GM12891 (cell line): ENCODE measurements at regions not wholly inside any gene's neighbourhood (a gene's known extent, or its start where the extent isn't known, plus 50 kb on each side); places are given as distances from the start of the nearest gene placed in this dataset.

ENCODE experiments used
- POLR2A ChIP-seq: IDR thresholded peaks from 2 replicates; pipeline ENCODE4 v1.6.1; 2011; ENCODE audit warnings: low read depth, low read length, control low read depth
- SPI1 ChIP-seq: IDR thresholded peaks from 2 replicates; pipeline ENCODE4 v1.6.1; 2011; ENCODE audit warnings: low read depth, low read length, control low read depth
- TAF1 ChIP-seq: IDR thresholded peaks from 2 replicates; pipeline ENCODE4 v1.6.1; 2011; ENCODE audit warnings: low read depth, low read length, control low read depth

GRCh38 chr18:31232775-31233424 is 70.2 kb upstream of the DSC1 start:
- TF ChIP-seq TAF1 (no peak), POLR2A (no peak), SPI1 (no peak)
